Smooth muscle cell (in vitro differentiated cells): ENCODE measurements at regions not wholly inside any gene's neighbourhood (a gene's known extent, or its start where the extent isn't known, plus 50 kb on each side); places are given as distances from the start of the nearest gene placed in this dataset.

Experiments
- DNase-seq: peaks from one replicate; lab custom pipeline; 2025; ENCODE audit not compliant: unreplicated experiment; lab: John Stamatoyannopoulos, UW
- H2AFZ ChIP-seq: fragments of 200-600 bp; sonication (generic); 2 replicates; pipeline ENCODE4 v1.6.0; 2016; ENCODE audit warnings: antibody characterized with exemption, low read depth, mild to moderate bottlenecking
- H3F3A ChIP-seq: fragments of 200-600 bp; sonication (generic); 2 replicates; pipeline ENCODE4 v1.6.0; 2017; ENCODE audit warnings: antibody characterized with exemption, low read depth
- H3K27ac ChIP-seq: fragments of 200-600 bp; sonication (generic); 2 replicates; pipeline ENCODE4 v1.5.1; 2016; ENCODE audit warnings: low read depth, mild to moderate bottlenecking
- H3K27me3 ChIP-seq: fragments of 200-600 bp; sonication (generic); 2 replicates; pipeline ENCODE4 v1.6.1; 2016; ENCODE audit warnings: low read depth, mild to moderate bottlenecking
- H3K36me3 ChIP-seq: fragments of 200-600 bp; sonication (generic); 2 replicates; pipeline ENCODE4 v1.5.1; 2016; ENCODE audit warnings: low read depth
- H3K4me1 ChIP-seq: fragments of 200-600 bp; sonication (generic); 2 replicates; pipeline ENCODE4 v1.5.1; 2016; ENCODE audit warnings: low read depth
- H3K4me2 ChIP-seq: fragments of 200-600 bp; sonication (generic); 2 replicates; pipeline ENCODE4 v1.6.0; 2016; ENCODE audit warnings: mild to moderate bottlenecking
- H3K4me3 ChIP-seq: fragments of 200-600 bp; sonication (generic); 2 replicates; pipeline ENCODE4 v1.5.1; 2016; ENCODE audit warnings: mild to moderate bottlenecking
- H3K79me2 ChIP-seq: fragments of 200-600 bp; sonication (generic); 2 replicates; pipeline ENCODE4 v1.6.0; 2016; ENCODE audit warnings: low read depth, mild to moderate bottlenecking
- H3K9ac ChIP-seq: fragments of 200-600 bp; sonication (generic); 2 replicates; pipeline ENCODE4 v1.6.0; 2016; ENCODE audit warnings: low read depth
- H3K9me3 ChIP-seq: fragments of 200-600 bp; sonication (generic); replicated peaks from 2 replicates; pipeline ENCODE4 v1.5.1; 2016; ENCODE audit warnings: low read depth
- H4K20me1 ChIP-seq: fragments of 200-600 bp; sonication (generic); 2 replicates; pipeline ENCODE4 v1.6.0; 2016; ENCODE audit warnings: low read depth
- CTCF ChIP-seq: fragments of 200-600 bp; sonication (generic); IDR thresholded peaks from 2 replicates; pipeline ENCODE4 v1.5.1; 2017; ENCODE audit warnings: borderline replicate concordance, mild to moderate bottlenecking, antibody characterized with exemption; ENCODE audit not compliant: insufficient read depth, poor library complexity, severe bottlenecking
- WGBS: methylation state at CpG from one replicate; pipeline ENCODE4 v1.1.7; 2016; ENCODE audit warnings: low lambda C conversion rate; 5-methylcytosine and 5-hydroxymethylcytosine counted together

DNA sequence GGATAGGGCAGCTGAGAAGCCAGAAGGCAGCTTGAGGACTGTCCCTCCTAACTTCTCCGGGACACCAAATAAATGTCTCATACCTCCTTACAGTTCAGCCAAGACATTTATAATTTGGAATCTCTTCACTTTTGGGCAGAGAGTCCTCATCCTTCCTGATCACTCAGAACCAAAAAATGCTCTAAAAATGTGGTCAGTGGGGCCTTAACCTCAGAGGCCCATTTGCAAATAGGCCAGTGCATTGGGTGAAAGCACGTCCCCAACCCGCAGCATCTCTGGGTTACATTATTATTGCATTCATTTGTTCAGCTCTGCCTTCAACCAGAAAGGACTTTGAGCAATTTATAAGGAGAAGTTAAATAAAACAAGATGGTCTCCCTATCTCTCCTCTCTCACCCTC, 112.4 kb upstream of the IRX3 start:
- Histone ChIP-seq H3K27me3 (peaks cover 12% of the 10 kb centered on the region), H3K4me1 (no peaks in the 10 kb centered on the region), H3K9ac (no peak overlapping the region), H3K9me3 (no peaks in the 10 kb centered on the region), H3K27ac (no peak overlapping the region), H2AFZ (no peak overlapping the region), H3K4me2 (no peak overlapping the region), H3K79me2 (no peaks in the 10 kb centered on the region), H3K36me3 (no peaks in the 10 kb centered on the region), H4K20me1 (no peaks in the 10 kb centered on the region), H3K4me3 (no peak overlapping the region), H3F3A (no peaks in the 10 kb centered on the region)
- DNase-seq, result no peak
- WGBS, result 98% methylated on average over 3 of the region's 3 CpGs
- no peak for TF ChIP-seq CTCF

DNA sequence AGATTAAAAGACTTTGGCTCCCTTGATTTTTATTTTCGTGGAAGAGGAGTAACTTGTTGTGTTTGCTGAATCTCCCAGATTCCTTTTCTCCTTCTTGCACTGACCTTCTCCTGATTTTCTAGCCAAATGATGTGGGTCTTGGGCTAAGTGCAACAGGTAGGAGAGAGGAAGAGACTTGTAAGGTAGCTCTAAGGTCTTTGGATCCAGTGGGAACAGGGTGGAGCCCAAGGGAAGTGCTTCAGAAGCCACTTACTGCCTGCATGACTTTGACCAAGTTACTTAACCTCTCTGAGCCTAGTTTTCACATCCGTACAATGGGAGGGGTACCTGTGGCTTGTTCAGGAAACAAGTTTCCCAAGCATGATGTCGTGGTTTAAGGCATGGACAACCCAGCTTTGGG, 111.3 kb upstream of the IRX3 start:
- 73% methylated on average over 3 of the region's 3 CpGs for WGBS

DNA sequence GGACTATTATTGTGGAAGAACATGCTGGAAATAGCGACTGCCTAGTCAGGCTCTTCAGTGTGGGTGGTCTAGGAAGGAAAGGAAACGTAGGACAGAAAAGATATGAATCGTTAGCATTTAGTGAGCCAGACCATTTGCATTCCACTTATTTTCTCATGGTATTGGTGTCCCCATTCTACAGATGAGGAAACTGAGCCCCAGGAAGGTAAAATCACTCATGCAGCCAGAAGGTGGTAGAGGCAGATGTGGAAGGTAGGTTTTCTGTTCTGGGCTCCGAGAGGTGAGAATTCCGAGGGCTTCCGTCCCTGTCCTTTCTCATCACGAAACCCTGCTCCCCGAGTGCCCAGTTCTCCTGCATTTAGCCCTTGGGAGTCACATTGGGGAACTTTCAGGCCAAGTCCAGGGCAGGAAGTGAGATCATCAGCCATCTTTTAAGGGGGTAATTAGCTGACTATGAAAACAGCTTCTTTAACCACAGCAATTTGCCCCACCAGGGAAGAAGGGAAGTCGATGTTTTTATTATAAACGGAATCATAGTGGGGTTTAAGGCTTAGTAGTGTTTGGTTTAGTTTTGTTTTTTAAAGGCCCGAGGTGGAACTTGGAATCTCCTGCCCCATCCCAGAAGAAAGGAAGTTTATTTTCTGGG, 110.7 kb upstream of the IRX3 start:
- no peak overlapping the region for H2AFZ ChIP-seq

More for the DNA sequence above, 111.3 kb upstream of the IRX3 start:
- no peaks in the 10 kb centered on the region for H4K20me1 ChIP-seq
- no peaks in the 10 kb centered on the region for H3K9me3 ChIP-seq
- H3K4me2 ChIP-seq, result no peak overlapping the region
- H3K9ac ChIP-seq, result no peak overlapping the region
- no peak overlapping the region for H3K4me3 ChIP-seq
- peaks cover 2% of the 10 kb centered on the region for H3K27me3 ChIP-seq
- no peak for DNase-seq
- no peaks in the 10 kb centered on the region for H3F3A ChIP-seq
- H3K79me2 ChIP-seq, result no peaks in the 10 kb centered on the region
- no peak overlapping the region for H2AFZ ChIP-seq
- no peaks in the 10 kb centered on the region for H3K4me1 ChIP-seq
- H3K36me3 ChIP-seq, result no peaks in the 10 kb centered on the region
- no peak overlapping the region for H3K27ac ChIP-seq
- no peak for TF ChIP-seq CTCF

More for the DNA sequence above, 110.7 kb upstream of the IRX3 start:
- H3F3A ChIP-seq, result no peaks in the 10 kb centered on the region
- no peak overlapping the region for H3K27ac ChIP-seq
- no peaks in the 10 kb centered on the region for H4K20me1 ChIP-seq
- H3K27me3 ChIP-seq, result no peaks in the 10 kb centered on the region
- H3K9ac ChIP-seq, result no peak overlapping the region
- H3K4me2 ChIP-seq, result no peak overlapping the region
- WGBS, result 76% methylated on average over 11 of the region's 11 CpGs
- TF ChIP-seq CTCF, result no peak
- H3K79me2 ChIP-seq, result no peaks in the 10 kb centered on the region
- no peaks in the 10 kb centered on the region for H3K36me3 ChIP-seq
- no peak for DNase-seq
- H3K9me3 ChIP-seq, result no peaks in the 10 kb centered on the region
- no peak overlapping the region for H3K4me3 ChIP-seq
- H3K4me1 ChIP-seq, result no peaks in the 10 kb centered on the region
